K562 (cell line): ENCODE measurements at regions not wholly inside any gene's neighbourhood (a gene's known extent, or its start where the extent isn't known, plus 50 kb on each side); places are given as distances from the start of the nearest gene placed in this dataset.

ENCODE experiments used
- EZH2 ChIP-seq: IDR thresholded peaks from 2 replicates; pipeline ENCODE4 v1.6.1; 2012; ENCODE audit warnings: low read depth, mild to moderate bottlenecking, inconsistent platforms, low read length, borderline replicate concordance
- FOXM1 ChIP-seq, 2 experiments: fragments of 450-650 bp in 1 of 2; sonication (generic) in 1 of 2; formaldehyde crosslinking in 1 of 2; IDR thresholded peaks; 2 replicates each; pipeline versions ENCODE4 v1.6.1 to v1.9.0; 2017 to 2022; ENCODE audit warnings: low read depth in 2 of 2, mild to moderate bottlenecking in 2 of 2, missing genetic modification reagents in 1 of 2, moderate library complexity in 1 of 2
- KLF10 ChIP-seq: fragments of 250-450 bp; sonication (Bioruptor Pico); IDR thresholded peaks from 2 replicates; pipeline ENCODE4 v1.6.1; 2021; ENCODE audit warnings: matching md5 sums
- ZNF644 ChIP-seq: fragments of 200-800 bp; sonication (Bioruptor generic); IDR thresholded peaks from 2 replicates; pipeline ENCODE4 v1.6.1; 2016; ENCODE audit warnings: low read depth, missing genetic modification characterization, missing compliant biosample characterization

GRCh38 chr2:199535445-199536177 is 77.9 kb upstream of the SATB2 start:
- TF ChIP-seq FOXM1 (IDR thresholded peaks at IDR 0.05; ENCODE audit: low read depth) (no peak), FOXM1 (CRISPR knock-in tag; IDR thresholded peaks at IDR 0.05; ENCODE audit: low read depth) (no peak), EZH2 (no peak), ZNF644 (tag) (no peak), KLF10 (CRISPR knock-in tag) (no peak)
